GM12873 (cell line): ENCODE measurements at regions not wholly inside any gene's neighbourhood (a gene's known extent, or its start where the extent isn't known, plus 50 kb on each side); places are given as distances from the start of the nearest gene placed in this dataset.

ENCODE experiments used
- TF ChIP-seq, protein P1 (sequence below): IDR thresholded peaks from 2 replicates; pipeline ENCODE4 v1.5.1; 2012; ENCODE audit warnings: low read depth, mild to moderate bottlenecking, moderate library complexity, low read length, control low read depth; ENCODE audit not compliant: insufficient read depth; ENCODE audit errors: missing control alignments

DNA sequence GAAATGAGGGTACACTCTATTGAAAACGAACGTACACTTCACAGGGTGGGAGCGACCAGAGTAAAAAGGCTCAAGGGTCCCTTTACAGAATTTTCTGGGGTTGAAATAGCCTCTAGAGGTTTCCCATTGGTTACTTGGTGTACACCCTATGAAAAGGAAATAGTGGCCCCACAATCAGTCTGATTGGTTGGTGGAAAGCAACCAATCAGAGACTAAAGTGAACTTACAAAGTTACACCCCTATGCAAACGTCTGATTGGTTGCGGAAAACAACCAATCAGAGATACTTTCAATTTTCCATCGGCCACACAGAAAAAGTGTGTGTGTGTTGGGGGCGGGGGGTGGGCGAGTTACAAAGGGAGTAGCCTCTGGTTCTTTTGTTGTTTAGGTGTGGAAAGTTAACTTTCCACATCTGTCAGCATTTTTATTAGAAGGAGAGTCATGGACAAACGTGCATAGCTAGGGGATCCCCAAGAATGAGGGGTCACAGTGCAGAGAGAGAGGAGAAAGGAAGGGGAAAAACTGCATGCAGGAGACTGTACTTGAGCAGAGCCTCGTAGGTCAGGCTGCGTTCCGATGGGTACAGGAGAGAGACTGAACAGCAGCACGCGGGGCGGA is 1152.1 kb downstream of the TBC1D22A start:
- TF ChIP-seq, protein P1, sequence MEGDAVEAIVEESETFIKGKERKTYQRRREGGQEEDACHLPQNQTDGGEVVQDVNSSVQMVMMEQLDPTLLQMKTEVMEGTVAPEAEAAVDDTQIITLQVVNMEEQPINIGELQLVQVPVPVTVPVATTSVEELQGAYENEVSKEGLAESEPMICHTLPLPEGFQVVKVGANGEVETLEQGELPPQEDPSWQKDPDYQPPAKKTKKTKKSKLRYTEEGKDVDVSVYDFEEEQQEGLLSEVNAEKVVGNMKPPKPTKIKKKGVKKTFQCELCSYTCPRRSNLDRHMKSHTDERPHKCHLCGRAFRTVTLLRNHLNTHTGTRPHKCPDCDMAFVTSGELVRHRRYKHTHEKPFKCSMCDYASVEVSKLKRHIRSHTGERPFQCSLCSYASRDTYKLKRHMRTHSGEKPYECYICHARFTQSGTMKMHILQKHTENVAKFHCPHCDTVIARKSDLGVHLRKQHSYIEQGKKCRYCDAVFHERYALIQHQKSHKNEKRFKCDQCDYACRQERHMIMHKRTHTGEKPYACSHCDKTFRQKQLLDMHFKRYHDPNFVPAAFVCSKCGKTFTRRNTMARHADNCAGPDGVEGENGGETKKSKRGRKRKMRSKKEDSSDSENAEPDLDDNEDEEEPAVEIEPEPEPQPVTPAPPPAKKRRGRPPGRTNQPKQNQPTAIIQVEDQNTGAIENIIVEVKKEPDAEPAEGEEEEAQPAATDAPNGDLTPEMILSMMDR, result no peak

- TF ChIP-seq, protein P1, result no peak
Observed at GRCh38 chr22:47902646-47903180, 1140.3 kb downstream of the TBC1D22A start.

DNA sequence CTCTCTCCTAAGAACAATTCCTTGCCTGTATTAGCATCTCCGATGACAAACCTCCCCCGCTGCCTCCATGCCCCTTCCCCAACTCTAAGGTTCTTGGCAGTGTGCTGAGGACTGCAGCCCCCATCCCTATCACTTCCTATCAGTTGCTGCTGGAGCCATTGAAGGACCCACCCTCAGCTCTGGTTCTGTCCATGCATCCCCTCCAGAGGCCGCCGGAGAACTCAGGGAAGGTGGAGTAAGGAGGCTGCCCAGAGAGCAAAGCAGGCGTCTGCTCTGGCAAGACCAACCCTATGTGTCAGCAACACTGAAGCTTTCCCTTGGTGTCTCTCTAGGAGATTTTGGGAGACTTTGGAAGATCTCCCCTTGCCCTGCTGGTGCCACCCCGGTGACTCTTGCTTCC is 1139.5 kb downstream of the TBC1D22A start:
- TF ChIP-seq, protein P1, result no peak

GRCh38 chr22:47899894-47900293 is 1137.4 kb downstream of the TBC1D22A start:
- TF ChIP-seq, protein P1, result no peak

DNA sequence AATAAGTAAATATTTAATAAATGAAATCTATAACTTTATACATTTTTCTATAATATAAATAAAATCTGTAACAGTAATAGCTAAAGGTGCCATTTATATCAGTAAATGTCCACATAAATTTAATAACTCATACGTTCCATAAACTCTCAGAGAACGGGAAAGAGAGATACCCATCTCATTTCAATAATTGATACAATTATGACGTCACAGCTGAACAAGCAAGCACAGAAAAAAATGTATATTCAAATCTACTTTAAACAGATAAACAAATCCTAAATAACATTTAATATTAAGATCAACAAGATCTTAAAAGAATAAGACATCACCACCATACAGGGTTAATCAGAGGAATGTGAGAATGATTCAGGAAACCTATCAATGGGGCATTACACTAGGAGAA is 1136.5 kb downstream of the TBC1D22A start:
- TF ChIP-seq, protein P1, result no peak

DNA sequence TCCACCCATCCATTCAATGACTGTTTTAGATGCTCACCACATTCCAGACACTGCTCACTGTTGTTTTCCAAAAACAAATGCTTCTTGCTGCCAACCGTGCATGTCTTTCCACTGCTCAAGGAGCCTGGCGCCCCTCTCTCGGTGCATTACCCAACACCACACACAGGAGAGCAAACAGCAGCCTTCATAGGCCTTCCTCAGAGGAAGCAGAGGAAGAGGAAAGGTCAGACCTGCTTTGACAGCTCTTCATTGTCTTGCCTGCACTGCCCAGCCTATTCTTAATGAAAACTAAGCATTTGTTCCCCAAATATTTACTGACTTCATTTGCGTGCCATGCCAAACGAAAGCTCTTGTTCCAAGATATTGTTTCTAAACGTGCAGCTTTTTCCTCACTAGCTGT is 1129.2 kb downstream of the TBC1D22A start:
- TF ChIP-seq, protein P1, result no peak

GRCh38 chr22:47888817-47889216 is 1126.4 kb downstream of the TBC1D22A start:
- TF ChIP-seq, protein P1, result no peak
